ENCODE measurements at regions not wholly inside any gene's neighbourhood (a gene's known extent, or its start where the extent isn't known, plus 50 kb on each side); places are given as distances from the start of the nearest gene placed in this dataset.
"Not testable (repeated sequence)": the region's sequence is repeated elsewhere in the genome, so short reads cannot be mapped to it uniquely, and the experiment has no call there.

DNA sequence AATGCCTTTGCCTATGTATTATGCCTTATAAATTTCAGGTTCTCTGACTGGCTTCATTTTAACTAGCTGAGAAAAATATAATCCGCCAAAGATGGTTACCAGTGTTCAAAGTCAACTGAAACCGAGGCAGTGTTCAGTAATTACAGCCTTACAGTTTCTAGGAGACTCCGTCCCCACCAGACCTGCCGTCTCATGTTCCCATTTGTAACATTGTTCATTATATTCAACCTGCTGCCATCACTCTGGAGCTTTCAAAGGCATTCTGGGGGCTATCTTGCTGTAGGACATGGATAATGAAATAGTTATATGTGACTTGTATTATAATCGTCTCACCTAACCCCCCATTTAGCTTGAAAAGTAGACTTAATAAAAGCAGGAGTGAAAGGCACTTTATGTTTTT is 302.5 kb downstream of the RWDD3 start:
- no peak for DNase-seq

DNA sequence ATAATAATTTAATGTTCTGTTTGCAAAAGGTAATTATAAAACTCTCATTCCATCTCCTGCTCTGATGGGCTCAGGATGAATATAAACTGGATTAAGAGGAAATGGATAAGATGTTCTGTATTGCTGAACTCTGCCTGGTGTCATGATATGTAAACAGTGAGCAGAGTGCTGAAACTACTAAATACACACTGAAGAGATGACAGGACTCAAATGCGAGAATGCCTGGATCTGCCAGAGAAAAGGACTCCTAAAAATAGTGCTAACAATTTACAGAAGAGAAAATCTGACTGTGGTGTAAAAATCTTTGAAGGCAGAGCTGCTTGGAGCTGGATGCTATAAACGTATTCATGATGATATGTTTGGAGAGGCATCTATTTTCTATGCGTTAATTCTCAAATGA is 303.2 kb downstream of the RWDD3 start:
- no peak for DNase-seq

DNA sequence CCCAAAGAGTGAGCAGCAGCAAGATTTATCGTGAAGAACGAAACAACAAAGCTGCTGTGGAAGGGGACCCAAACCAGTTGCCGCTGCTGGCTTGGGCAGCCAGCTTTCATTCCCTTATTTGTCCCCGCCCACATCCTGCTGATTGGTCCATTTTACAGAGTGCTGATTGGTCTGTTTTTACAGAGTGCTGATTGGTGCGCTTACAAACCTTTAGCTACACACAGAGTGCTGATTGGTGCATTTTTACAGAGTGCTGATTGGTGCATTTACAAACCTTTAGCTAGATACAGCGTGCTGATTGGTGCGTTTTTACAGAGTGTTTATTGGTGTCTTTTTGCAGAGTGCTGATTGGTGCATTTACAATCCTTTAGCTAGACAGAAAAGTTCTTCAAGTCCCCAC is 304.2 kb downstream of the RWDD3 start:
- DNase-seq: not testable (repeated sequence)

DNA sequence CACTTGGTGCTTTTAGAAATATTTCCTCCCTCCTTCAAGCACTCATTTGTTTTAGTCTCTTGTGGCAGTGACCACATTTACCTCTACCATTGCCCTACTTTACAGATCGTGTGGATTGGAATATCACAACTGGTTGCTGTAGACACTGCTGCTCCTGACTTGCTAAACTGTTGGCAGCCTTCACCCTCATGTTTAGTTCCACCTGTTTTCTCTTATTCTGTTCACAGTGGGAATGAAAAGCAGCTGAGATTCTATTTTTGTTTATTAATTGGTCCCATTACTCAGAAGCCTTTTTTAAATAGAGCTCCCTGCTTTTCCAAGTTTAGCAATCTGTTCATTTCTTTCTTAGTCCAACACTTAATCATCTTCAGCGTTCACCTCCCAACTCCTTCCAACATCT is 308.9 kb downstream of the RWDD3 start:
- DNase-seq: no peak

DNA sequence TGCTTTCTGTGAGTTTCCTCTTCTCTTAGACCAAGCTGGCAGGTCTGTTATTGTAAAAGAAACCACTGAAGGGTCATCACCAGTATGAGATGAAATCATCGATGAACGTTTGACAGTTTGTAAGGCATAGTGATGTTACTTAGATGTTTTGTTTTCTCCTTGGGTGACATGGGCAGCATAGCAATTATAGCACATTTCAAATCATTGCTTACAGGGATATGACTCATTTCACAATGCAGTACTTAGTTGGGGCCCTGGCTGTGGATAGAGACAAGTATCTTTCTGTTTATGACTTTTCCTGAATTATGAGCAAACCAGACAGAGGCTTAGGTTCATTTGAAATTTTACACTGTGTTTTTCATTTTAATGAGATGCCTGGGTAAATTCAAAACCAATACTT is 313.0 kb downstream of the RWDD3 start:
- no peak for DNase-seq

DNA sequence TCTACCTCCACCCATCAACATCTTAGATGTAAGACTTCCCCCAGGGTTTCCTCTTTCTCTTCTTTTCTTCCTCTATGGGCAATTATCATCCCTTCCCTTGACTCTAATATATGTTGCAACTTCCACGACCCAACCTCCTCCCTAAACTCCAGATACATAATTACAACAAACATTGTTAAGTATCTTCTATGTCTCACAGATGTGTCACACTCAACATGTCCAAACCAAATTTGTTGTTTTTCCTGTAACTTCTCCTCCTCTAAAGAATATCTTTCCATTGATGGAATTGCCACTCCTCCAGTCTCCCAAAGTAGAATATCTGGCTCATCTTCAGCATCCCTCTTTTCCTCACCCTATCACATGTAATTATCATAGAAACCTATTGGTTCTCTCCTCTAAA is 314.2 kb downstream of the RWDD3 start:
- DNase-seq: no peak

DNA sequence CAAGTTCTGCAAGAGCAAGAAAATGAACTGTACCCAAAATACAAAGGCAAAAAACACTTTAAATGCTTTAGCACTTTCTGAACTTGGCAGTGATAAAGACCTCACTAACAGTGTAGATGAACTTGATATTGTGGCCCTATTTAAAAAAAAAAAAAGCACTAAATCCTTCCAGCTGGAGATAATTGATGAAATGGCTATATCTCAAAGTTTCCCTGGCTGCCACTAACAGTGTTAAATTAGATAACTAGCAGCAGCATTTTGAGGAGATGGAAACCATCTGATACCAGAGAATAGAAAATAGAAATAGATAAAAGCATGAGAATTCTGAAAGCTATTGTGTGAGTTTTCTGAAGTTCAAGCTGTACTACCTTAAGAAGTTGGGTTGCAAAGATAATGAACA is 317.2 kb downstream of the RWDD3 start:
- DNase-seq: no peak

DNA sequence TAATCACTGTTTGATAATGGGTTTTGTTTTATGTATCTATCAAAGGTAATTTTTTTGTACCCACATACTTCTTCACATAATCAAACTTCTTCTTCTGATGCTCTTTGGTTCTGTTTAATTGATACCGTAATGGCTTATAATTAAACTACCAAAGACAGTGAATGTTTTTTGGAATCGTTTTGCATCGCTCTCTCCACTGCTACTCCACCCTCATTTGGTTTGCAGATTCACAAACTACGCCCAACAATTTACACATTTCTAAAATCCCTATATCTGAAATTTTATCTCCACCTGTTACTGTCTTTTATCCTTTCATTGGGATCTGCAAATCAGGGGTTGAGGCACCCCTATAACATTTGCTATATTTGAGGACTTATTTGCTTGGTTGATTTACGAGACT is 319.6 kb downstream of the RWDD3 start:
- no peak for DNase-seq

DNA sequence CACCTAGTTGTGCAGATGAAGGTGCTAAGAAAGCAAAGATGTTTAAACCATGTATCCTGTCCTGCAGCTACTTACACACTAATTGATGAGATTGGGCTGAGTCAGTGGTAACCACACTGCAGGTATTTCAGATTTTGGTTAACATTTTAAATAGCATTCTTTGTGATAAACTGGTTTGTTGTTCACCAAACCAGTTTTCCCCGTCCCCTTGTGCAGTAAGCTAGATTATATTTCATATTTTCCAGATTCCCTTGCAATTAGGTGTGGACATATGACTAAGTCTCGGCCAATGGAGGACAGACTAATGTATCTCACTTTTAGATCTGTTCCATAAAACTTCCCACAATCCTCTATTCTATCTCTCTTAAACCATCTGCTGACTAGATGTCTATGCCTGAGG is 320.4 kb downstream of the RWDD3 start:
- no peak for DNase-seq

DNA sequence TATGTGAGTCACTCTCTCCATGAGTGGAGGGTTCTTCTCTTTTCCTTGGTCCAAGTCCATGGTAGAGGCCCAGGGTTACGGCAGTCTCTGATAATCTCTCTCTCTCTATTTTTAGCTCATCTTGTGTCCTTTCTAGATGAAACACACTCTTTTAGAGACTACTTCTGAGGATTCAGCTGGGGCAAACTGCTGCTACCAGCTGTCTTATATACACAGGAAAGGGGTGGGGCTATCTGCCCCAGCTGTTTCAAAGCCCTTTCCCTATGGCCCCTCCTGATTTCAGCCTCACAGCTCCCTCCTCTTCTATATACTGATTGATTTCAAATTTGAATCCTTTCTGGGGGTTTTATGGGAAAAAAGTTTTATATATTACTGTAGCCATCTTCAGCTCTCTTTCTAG is 324.8 kb downstream of the RWDD3 start:
- no peak for DNase-seq

DNA sequence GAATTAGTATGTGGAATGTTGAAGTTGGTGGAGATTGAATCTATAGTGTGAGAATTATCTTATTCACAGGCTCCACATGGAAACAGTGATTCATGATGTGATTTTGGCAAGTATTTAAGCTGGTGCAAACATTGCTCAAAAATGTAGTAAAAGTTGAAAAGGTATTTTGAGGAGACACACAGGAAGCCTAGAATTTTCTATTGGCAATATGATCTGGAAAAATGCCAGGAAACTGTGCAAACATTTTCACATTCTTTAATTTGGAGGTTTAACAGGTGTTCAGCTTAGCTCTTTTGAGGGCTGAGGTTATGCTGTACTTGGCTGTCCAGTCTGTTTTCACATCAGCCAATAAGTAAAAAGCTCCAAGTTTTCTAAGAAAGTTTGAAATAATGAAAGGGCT is 327.3 kb downstream of the RWDD3 start:
- no peak for DNase-seq

DNA sequence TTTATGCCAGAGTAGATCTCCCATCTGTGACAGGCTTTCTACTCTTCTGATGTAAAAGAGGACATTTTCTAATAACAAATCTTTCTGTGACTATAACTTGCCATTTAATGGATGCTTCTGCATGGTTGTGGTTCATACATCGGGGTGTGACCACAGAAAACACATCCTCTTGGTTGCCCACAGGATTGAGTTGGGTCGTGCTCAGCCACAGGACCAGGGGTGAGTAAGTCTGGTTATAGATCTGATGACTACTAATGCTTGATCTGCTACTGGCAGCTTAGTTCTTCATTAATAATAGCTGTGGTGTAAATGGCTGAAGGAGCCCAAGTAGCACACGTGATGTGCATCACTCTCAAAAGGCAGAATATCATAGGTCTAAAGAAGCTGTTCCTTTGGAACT is 328.2 kb downstream of the RWDD3 start:
- no peak for DNase-seq

DNA sequence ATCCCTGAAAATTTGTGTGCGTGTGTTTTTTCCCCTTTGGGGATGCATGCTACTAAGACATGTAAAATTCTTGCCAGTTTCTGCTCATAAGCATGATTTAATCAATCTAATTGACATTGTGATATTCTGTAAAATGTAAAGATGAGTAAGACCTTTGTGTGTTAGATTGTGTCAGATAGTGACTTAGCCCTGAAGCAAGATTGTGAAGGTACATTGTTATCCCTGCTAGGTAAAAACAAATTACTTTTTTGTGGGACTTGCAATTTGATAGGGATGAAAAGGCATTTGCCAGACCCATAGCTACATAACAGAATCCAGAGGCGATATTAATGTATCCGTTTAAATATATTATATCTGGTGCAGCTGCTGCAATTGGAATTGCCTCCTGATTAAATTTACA is 338.0 kb downstream of the RWDD3 start:
- DNase-seq: no peak

DNA sequence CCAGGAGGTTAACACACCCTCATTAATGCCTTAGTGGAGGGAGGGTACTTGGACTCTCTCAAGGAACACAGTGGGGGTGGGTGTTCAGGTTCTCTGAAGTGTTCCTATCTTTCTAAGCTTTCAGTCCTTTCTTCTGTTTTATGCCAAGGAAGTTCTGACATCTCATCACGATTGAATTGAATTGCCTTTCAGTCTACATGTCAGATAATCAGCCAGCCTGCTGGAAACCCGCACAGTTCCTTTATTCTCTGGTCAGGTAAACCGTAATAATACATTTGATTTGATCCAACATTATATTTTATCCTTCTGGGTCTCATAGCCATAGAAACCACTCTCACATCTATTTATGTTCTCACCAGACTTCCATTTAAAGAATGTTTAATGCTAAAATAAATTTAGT is 339.0 kb downstream of the RWDD3 start:
- no peak for DNase-seq

DNA sequence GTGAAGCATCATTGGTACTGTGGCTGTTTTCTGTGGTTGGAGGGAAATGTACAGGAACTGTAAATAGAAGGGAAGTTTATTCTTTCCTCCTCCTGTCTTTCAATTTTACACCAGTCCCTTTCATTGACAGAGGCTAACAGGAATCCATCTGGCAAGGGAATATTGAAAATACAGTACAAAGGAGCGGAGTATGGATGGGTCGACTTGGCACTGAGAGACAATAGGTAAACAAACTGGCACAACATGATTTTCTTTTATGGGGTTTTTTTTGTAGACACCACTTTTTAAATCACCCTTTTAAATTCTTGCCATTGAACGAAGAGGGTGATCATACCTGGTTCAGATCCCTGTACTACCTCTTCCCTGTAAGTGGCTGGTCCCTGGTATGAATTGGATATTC is 341.3 kb downstream of the RWDD3 start:
- no peak for DNase-seq

DNA sequence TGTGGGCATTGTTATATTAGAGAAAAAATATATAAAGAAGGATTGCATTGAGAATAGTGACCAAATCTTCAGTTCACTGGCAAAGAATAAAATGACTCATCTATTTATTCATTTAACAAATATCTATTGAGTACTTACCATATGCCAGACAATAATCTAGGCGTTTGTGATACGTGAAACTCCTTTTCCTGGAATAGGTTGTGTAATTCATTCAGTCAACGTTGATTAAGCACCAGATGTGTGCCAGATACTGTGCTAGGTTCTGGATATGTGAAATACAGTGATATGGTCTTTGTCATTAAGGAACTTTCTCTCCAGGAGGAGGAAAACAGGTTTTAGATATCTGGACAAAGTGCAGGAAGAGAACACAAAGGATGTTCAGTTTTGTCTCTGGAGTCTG is 344.5 kb downstream of the RWDD3 start:
- no peak for DNase-seq

DNA sequence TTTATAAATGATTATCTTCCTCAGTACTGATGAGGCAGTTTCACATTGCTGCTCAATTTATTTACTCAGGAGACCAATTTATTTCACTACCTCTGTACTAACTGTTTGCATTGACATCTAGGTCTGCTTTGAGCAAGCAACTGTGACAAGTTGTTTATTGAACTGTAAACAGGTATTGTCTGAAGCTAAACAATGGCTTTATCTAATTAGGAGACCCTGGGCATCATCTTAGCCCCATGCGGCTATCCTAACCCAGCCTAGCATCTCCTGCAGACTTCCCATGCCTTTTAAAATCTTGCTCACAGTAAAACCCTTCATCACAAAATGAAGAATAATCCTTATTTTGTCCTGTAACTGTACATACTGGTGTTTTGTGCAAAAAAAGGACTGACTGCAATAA is 348.2 kb downstream of the RWDD3 start:
- no peak for DNase-seq

DNA sequence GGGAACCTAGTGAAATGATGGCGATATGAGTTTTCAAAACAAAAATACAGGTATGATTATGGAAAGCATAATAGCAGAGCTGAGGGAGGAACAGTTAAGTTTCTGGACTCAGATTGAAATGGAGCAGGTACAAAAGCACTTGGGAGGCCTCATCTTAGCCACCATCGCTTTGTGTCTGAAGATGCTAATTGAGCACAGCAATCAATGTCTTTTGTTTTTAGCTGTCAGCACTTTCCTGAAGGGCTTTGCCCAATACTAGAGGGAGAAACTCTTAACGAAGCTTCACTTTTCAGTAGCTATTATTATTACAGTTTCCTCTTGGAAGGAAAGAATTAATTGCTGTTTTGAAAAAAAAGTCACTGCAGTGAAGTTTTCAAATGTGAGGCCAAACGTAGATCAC is 348.7 kb downstream of the RWDD3 start:
- DNase-seq: no peak

DNA sequence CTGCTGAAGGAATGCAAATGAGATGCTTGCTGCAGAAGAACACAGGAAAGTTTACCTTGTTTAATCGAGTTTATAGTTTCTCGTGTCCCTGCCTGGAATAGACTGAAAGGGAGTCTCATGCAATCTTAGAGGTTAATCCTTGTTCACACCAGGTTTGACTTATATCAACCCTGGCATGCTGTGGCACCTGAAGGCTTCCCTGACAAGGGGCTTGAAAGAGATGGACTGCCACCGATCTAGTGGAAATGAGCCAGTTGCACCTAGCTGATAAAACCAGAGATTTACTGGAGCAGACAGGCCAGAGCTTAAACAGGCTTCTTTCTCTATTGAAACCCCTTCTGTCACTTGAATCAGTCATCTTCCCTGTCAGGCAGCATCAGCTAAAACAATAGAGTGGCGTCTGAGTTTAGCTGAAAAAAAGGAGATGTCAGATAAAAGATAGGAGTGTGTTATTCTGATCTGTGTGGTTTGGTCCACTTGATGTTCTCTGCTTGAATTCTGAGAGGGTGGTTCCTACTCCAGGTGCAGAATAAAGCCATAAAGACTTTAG is 349.7 kb downstream of the RWDD3 start:
- DNase-seq: no peak

DNA sequence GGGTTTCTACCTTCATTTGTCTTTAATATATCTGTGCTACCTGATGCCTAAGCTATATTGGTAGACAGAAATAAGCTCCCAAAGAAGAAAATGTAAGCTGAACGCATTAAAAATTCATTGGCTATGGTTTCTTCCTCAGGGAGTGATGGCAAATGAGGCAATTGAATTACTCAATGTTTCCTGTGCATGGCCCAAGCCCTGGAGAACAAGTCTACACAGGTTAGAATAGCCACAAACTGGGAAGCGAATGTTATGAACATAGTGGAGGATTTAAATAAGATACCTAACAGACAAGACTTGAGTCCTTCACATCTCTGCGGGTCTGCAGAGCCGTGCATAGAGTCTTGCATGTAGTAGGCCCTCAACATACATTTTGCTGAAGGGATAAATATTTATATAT is 350.3 kb downstream of the RWDD3 start:
- no peak for DNase-seq

DNA sequence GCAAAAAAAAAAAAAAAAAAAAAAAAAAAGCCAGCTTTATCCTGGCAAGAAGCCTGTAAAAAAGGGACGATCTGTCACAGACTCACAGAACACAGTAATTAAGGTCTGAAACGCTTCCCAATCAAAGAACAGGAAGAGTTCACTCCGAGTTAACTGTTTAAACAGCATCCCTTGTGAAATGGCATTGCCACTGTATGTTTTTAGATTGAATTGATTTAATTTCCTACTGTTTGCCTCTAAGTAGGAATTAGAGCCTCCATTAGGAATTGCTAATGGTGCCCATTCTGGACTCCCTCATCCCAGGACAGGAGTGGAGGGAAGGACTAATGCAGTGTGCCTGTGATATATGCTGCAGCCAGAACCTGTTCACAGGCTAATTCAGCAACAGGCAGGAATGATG is 370.8 kb downstream of the RWDD3 start:
- DNase-seq: no peak

DNA sequence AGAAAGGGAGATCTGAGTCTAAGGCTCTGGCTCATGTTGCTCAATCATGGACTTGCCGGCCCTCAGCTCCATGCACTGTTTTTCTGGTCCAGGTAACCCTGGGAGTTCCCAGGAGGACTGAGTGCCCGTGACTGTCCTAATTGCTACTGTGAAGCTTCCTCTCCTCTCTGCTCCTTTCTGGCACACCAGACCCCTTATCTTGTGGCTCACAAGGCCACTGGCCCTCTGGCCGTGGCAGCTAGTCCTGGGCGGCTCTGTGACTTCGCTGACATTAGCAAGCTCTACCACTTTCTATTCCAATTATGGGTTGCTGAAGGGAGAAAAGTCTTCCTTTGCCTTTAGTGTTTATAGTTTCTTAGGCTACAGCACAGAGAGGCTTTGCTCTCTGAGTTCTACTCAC is 380.2 kb downstream of the RWDD3 start:
- DNase-seq: no peak

DNA sequence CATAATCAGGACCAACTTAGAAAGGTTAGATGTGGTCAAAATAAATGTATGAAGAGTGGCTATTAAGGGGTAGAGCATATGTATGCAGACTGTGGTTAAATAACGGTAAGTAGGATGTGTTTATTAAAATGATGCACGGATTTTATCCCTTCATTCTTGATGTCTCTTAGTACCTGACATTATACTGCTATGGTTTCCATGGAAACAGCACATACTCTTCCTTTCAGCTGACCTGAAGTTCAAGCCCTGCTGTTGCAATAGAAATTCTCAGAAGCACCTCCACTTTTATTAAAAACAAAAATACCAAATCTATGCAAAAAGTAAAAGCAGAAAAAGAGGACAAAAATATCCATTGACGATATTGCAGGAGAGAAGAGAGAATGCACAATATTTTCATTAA is 381.4 kb downstream of the RWDD3 start:
- no peak for DNase-seq

DNA sequence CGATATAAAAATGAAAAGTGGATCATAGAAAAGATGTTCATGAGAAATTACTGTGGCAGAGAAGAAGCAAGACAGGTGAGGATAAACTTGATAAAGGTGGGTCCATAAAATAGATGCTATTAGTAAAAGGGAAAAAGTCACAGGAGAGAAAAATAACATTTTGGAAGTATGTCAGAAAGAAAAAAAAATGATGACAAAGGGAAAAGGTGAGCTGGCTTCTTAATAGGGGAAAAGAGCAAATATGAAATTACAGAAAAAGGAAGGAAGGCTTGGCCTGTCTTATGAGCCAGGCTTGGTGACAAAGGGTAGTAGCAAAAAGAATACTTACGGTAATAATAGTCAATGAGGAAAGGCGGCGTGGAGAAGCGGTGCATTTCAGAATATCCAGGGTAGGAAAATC is 386.1 kb downstream of the RWDD3 start:
- DNase-seq: no peak

DNA sequence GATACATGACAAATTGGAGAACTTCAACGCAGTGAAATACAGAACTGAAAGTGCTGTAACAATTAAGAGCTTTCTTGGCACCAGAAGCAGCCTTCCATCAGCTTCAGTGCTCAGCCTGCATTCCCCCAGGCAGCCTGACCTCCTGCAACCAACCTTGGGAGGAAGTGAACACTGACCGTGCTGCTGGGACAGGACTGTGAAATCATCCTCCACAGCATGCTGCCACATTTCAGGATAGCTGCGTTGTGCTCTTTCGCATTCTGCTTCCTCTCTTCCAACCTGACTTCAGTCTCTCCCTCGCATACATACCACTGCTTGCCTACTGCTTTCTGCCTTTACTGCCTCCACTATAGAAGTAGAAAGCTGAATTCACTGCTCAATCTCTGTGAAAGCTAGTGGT is 388.6 kb downstream of the RWDD3 start:
- no peak for DNase-seq

DNA sequence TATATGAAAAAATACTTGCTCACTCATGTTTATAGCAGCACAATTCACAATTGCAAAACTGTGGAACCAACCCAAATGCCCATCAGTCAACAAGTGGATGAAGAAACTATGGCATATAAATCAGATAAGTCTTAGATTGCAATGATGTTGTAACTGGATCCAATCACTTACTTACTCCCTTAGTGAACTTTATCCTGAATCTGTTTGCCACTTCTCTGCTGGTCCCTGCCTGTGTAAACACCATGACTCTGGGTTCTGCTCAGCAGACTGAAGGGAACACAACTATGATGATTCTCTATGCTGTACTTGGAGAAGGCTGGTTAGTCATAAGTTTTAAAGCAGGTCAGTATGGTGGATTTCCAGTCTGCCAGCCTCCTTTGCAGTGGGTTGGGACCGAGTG is 391.2 kb downstream of the RWDD3 start:
- no peak for DNase-seq

Data from T-helper 2 cell (primary cell).